ENCODE measurements at regions not wholly inside any gene's neighbourhood (a gene's known extent, or its start where the extent isn't known, plus 50 kb on each side); places are given as distances from the start of the nearest gene placed in this dataset.

DNA sequence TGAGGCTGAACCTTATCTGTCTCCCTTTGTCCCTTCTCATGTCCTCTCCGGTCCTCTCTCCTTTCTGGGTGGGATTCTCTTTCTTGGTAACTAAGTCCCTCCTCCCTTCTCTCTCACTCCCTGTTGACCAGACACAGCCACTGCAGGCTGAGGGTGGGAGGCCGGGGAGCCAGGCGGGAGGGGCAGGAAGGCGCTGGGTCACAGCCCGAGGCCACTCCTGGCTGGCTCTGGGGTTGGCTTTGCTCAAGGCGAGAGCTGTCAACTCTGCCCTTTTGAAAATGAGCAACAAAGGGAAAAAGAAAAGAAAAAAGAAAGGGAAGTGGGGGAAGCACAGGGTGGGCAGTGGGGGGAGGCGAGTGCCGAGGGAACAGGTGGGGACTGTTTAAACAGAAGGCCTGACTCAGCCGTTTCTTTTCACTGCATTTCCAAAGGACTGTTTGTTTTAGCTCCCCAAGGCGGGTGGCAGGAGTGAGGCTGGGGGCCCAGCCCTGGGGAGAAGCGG, 70.5 kb upstream of the IGFBP5 start:
- no peak for TF ChIP-seq MAX (IDR thresholded peaks at IDR 0.05)
- TF ChIP-seq, protein P1, sequence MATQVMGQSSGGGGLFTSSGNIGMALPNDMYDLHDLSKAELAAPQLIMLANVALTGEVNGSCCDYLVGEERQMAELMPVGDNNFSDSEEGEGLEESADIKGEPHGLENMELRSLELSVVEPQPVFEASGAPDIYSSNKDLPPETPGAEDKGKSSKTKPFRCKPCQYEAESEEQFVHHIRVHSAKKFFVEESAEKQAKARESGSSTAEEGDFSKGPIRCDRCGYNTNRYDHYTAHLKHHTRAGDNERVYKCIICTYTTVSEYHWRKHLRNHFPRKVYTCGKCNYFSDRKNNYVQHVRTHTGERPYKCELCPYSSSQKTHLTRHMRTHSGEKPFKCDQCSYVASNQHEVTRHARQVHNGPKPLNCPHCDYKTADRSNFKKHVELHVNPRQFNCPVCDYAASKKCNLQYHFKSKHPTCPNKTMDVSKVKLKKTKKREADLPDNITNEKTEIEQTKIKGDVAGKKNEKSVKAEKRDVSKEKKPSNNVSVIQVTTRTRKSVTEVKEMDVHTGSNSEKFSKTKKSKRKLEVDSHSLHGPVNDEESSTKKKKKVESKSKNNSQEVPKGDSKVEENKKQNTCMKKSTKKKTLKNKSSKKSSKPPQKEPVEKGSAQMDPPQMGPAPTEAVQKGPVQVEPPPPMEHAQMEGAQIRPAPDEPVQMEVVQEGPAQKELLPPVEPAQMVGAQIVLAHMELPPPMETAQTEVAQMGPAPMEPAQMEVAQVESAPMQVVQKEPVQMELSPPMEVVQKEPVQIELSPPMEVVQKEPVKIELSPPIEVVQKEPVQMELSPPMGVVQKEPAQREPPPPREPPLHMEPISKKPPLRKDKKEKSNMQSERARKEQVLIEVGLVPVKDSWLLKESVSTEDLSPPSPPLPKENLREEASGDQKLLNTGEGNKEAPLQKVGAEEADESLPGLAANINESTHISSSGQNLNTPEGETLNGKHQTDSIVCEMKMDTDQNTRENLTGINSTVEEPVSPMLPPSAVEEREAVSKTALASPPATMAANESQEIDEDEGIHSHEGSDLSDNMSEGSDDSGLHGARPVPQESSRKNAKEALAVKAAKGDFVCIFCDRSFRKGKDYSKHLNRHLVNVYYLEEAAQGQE (IDR thresholded peaks at IDR 0.05; ENCODE audit: low read depth), result no peak
- no peak for TF ChIP-seq POLR2A (IDR thresholded peaks at IDR 0.05; ENCODE audit: borderline replicate concordance, extremely low read depth, insufficient read depth, insufficient read length)
- no peak for TF ChIP-seq SIN3A (IDR thresholded peaks at IDR 0.05; ENCODE audit: low read depth)
- TF ChIP-seq CTCF (IDR thresholded peaks at IDR 0.05 in 2 of 3, conservative IDR thresholded peaks at IDR 0.05 in 1 of 3; ENCODE audit: borderline replicate concordance in 1 of 3, insufficient read depth in 1 of 3, low read depth in 2 of 3, low read length in 2 of 3), result no peak
- TF ChIP-seq, protein P2, sequence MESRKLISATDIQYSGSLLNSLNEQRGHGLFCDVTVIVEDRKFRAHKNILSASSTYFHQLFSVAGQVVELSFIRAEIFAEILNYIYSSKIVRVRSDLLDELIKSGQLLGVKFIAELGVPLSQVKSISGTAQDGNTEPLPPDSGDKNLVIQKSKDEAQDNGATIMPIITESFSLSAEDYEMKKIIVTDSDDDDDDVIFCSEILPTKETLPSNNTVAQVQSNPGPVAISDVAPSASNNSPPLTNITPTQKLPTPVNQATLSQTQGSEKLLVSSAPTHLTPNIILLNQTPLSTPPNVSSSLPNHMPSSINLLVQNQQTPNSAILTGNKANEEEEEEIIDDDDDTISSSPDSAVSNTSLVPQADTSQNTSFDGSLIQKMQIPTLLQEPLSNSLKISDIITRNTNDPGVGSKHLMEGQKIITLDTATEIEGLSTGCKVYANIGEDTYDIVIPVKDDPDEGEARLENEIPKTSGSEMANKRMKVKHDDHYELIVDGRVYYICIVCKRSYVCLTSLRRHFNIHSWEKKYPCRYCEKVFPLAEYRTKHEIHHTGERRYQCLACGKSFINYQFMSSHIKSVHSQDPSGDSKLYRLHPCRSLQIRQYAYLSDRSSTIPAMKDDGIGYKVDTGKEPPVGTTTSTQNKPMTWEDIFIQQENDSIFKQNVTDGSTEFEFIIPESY (IDR thresholded peaks at IDR 0.05; ENCODE audit: extremely low read depth, insufficient replicate concordance, low read length), result no peak
- no peak for TF ChIP-seq EZH2phosphoT487 (IDR thresholded peaks at IDR 0.05; ENCODE audit: borderline replicate concordance)
- TF ChIP-seq POLR2AphosphoS5 (IDR thresholded peaks at IDR 0.05; ENCODE audit: low read depth, low read length), result no peak
- TF ChIP-seq EZH2 (IDR thresholded peaks at IDR 0.05), result no peak
- no peak for TF ChIP-seq RAD21 (IDR thresholded peaks at IDR 0.05; ENCODE audit: low read depth)
- no peak for TF ChIP-seq CEBPB (IDR thresholded peaks at IDR 0.05; ENCODE audit: low read depth)

Data from HCT116 (cell line).